HG03469 (cell line): ENCODE measurements at regions not wholly inside any gene's neighbourhood (a gene's known extent, or its start where the extent isn't known, plus 50 kb on each side); places are given as distances from the start of the nearest gene placed in this dataset.

ENCODE experiments used
- ATAC-seq: cut with Tn5 transposase; IDR thresholded peaks from one replicate; pipeline ENCODE4 v1.9.1; 2021; ENCODE audit warnings: mild to moderate bottlenecking, moderate library complexity, moderate number of reproducible peaks; ENCODE audit not compliant: unreplicated experiment

DNA sequence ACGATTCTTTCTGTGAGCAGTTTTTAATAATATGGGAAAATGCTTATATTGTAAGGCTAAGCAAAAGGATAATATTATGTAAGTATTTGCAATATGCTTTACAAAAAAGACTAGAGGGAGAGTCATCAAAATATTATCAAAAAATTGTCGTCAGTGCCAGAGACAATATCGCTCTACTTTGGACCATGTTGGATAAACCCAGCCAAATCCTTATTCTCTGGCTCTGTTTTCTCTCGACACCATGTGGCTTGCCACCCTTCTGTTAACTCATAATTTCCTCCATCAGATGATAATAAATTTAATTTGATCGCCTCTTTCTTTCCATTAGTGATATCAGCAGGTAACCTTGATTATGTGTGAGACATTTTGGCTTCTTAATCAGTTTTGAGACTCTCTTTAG lies 129.9 kb downstream of the CDC42EP3 start:
- ATAC-seq = no peak

DNA sequence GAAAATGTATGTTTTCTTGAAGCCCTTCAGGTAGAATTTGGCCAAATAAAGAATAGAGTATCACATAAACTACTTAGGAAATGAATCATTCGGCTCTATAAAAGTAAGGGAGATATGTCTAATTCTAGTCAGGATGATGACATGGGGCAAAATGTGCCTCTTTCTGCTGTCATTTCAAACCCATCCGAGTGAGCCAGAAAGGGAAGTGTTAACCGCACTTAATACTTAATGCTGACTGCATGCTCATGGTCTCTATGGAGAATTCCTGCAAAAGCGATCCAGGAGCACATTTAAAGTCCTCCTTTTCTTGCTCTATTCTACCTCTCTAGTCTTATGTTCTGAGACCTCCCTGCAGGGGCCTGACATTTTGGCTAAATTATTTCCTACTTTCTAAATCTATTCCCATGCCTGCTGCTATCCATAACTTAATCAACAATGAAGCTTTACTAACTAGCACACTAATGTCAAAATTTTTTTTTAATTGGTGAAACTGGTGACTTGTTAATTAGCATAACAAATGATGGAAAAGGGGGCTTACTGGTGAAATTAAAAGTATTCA lies 127.4 kb downstream of the CDC42EP3 start:
- no peak for ATAC-seq

DNA sequence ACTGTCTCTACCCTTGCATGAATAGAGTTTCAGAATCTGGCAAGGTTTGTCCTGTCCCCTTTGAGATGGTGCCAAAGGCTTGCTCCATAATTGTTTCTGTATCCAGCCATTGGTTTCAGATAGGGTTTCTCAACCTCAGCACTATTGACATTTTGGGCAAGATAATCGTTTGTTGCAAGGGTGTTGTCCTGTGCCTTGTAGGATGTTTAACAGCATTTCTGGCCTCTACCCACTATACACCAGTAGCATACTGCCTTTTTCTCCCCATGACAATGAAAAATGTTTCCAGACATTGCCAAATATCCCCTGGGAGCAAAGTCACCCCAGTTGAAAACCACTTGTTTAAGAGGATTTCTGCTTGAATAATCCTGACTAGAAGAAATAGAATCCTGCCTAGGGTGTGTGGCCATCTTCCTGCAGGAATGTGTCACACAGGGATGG lies 126.8 kb downstream of the CDC42EP3 start:
- no peak for ATAC-seq

DNA sequence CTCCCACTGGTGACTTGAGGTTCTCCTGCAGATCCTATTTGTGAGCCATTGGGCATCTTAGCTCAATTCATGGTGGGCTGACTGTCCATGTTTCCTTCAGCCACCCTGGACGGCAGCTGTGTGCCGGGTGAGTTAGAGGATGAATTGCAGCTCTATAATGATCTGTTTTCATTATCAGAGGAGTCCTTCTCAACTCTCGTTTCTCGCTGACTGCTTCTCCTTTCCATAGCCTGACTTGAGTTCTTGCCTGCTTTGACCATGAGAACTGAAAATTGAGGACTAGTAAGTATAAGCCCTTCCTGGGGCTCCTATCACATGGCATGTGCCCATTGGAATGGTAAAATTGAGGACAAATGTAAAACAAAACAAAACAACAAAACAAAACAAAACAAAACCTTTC lies 121.8 kb downstream of the CDC42EP3 start:
- ATAC-seq = no peak

DNA sequence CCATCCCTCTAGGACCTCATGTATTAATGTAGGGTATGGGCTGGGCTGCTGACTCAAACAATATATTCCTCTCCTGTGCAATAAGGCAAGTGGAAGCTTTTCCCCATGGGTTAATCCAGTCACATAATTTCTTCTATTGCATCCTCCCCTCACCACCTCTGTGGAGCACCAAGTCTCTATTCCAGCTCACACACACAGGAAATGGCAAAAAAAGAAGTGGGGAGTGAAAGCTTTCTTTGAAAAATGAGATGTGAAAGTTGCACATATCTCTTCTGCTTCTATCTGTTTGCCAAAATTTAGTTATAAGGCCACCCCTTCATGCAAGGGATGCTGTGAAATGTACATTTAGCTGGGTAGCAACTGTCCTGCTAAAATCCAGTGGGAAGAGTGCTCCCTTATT lies 121.3 kb downstream of the CDC42EP3 start:
- no peak for ATAC-seq

DNA sequence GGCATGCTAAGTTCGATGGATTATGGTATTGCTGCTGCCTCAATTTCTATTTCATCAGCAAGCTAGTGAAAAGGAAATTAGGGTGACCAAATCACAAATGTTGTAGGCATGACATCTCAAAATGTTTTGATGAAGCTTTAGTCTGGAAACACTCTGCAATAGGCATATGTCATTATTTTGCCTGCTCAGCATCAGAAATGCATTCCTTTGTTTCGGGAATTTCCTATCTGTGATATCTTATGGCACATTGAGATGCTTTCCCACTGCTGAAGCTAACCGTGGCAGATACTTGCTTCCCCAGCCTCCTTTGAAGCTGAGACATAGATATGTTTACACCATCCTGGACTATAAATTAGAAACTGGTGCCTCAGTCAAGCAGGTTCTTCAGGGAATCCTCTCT lies 119.7 kb downstream of the CDC42EP3 start:
- ATAC-seq = no peak

DNA sequence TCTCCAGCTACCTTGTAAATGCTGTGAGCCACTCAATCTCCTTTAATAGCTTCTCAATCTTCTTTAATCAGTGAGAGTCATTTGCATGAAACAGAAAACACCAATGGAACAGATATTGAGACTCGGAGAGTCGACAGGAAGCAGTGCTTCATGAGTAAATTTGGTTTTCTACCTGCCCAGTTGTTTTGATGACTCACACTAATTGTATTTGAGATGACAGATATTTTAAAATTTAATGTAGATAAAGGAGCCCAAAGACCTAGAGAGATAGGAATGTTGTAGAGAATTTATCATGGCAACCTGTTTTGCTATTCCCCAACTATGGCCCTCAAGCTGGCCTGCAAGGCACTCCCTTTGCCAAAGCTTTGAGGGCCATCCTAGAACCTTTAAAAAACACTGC lies 119.1 kb downstream of the CDC42EP3 start:
- ATAC-seq = no peak

DNA sequence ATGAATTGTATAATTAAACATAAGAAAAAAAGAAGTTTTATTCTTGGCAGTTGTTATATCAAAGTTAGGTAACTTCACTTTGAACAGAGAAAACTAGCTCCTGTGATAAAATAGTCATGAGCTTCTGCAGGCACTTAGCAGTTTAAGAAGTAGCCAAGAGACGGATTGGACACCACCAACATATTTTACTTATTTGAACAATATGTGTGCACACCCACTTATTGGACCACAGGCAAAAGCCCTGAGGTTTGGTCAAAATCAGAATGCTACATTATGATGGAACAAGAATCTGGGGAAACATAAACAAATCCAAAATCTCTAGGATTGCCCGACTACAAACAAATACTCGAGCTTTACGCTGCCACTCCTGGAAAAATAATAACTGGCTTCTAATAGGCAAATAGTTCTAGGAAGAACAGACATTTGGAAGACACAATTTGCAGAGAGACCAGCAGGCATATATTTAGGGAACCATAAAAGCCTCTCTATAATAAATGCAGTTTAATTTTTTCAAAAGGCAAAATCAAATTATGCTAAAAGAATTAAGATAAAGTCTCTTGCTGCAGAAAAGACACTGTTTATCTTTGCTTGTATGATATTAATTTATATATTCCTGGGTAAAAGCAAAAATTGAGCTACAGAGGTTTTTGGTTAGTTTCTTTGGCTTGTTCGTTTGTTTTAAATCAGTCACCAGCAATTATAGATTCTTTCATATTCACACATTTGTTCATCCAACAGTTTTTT lies 117.9 kb downstream of the CDC42EP3 start:
- ATAC-seq = no peak

DNA sequence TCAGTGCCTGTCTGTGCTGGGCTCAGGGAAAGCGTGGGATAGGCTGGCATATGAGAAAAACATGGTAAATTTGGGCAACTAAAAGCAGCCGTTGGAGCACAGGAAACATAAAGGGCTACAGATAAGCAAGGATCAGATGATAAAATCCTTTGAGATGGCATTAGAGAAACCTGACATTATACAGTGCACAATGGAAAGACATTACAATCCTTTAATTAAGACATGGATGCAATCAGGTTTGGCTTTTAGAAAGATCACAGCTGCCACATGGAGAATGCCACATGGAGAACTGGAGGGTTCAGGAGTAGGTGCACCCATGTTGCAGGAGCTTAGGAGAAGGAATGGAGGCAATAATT lies 117.3 kb downstream of the CDC42EP3 start:
- no peak for ATAC-seq

DNA sequence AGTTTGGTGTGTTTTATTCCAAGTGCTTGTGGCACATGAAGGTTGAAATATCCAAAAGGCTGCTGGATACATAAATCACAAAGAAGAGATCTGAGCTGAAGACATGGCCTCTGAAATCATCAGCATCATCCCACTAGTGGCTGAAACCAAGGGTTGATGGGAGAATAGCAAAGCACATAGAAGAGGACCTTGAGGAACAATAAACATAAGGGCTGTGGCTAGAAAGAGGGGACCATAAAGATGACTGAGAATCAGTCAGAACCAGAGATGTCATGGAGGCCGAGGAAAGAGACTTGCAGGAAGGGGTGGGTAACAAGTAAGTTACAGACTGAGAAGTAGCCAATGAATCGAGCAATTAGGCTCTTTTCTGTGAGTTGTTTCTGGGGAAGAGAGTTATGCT lies 116.8 kb downstream of the CDC42EP3 start:
- no peak for ATAC-seq

DNA sequence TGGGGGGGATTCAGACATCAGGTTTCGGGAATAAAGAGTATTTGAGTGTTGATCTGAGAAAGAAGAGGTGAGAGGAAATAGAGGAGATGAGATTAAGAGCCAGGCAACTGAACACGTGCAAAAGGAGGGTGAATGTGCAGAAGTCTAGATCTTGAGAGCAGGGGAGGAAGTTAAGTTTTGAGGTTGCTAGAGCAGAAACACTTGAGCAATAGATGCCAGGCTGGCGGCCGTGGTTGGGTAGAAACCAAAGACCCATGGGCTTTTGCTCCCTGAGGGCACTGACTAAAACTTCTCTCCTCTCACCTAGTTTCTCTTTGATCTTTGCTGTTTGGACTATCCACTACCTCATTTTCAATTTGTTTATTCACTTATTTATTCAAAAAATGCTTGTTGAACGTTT lies 116.0 kb downstream of the CDC42EP3 start:
- ATAC-seq = peak; percentile 38

DNA sequence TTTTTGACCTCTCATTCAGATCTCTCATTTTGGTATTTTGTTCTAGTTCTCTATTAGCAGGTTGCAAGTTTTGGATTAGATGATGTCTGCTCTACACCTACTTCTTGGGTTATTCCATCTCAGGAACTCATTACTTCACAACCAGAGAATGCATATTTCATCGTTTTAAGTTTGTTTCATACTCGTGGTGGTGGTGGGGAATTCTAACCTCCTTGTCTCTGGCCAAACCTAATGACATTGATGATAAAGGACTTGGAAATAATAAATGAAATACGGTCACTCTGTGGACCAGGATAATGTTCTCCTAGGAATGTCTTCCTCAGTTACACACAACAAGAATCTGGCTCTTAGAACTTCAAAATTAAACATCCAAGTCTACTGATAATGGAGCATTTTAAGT lies 115.2 kb downstream of the CDC42EP3 start:
- no peak for ATAC-seq

DNA sequence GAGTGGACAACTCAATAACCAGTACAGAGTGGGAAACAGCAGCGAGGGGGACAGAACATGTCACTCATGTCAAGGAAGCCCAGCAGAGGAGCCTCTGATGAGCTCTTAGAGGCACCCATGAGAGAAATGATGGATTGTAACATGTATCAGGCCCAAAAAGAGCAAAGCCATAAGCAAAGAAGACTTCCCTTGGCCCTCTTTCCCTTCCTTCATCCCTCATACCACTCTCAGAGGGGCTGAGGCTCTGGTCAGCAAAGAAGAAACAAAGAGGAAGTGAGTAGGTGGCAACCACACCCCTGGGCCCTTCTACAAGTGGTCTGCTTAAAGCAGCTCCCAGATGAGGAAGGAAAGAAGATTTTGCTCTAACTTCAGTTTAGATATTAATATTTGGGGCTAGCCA lies 112.8 kb downstream of the CDC42EP3 start:
- peak; percentile 50 for ATAC-seq

DNA sequence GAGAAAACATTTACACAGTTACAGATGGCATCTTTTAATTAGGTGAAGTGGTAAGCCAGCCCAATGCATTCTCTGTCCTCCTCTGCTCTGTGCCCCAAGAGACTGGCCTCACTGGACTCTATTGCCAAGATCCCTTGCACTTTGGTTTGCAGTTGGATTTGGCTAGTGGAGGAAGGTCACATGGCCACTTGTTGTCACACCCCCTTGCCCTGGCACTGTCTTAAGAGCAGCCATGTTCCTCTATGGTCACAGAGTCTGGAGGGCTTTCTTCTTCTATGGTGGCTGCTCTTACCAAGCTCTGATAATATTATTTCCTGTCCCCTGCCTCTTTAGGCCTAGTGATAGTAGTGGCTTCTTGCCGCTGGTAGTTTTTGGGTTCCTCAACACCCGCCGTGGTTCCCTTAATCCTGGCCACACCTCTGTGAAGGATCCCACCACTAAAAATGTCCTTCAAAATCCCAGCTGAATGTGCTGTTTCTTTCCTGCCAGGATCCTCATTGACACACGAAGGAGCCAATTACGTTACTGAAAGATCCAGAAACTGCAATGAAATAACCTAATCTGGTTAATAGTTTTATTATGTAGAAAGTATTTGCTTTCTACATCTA lies 111.1 kb downstream of the CDC42EP3 start:
- ATAC-seq = no peak

DNA sequence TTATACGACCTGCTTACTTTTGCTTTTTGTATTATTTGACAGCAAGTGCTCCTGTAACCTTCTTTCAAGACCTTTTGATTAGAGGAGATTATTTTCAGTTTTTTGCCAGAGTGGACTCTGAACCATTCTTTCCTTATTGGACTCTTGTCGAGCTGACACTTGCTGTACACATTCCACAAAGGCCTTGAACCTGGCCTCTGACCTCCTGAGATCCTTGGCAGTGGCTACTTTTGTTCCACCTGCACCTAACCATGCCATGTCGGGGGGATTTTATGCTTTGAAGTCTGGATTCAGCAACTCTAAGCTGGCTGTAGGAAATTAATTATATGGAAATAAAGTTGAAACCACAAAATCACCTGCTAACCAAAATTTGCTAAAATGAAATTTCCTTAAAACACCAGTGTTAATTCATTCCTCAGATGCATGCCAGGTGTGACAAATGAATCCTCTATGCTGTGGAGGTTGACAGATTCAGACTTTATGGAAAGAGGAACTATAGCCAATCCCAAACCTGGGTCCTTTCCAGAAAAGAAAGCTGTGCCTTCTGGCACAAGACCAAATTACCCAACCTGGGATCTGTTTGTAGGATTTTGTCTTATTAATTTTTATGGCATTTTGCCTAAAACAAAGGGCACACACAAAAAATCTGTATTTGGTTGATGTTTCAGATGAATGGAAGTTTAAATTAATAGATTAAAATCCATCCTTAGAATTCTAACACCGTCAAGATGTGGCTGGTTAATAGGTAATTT lies 110.4 kb downstream of the CDC42EP3 start:
- ATAC-seq = no peak

DNA sequence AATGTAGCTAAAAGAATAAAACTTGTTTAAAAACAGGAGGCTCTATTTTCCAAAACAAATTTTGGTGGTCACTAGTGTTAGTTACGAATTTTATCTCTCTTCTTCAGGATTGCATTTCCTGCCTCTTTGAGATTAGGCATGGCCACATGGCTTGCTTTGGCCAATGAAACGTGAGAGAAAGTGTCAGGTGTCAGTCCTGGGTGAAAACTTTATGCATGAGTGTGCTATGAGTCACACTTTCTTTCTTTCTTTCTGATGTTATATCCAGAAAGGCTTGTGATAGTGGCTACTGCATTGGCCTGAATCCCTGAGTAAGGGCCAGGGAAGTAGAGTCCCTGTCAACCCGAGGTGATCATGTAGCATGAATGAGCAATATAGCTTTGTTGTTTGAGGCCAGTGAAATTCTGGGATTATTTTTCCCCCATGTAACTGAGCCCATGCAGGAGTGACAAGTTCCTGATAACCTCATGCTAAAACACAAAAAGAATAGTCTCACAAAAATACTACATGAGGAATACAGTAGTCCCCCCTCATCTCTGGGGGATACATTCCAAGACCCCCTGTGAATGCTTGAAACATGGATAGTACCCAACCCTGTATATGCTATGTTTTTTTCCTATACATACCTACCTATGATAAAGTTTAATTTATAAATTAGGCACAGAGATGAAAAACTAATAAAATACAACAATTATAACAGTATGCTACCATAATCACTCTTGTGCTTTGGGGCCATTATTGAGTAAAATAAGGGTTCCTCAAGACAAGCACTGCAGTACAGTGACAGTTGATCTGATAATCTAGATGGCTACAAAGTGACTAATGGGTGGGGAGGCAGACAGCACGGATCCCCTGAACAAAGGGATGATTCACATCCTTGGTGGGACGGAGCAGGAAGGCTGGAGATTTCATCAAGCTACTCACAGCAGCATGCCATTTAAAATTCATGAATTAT lies 109.5 kb downstream of the CDC42EP3 start:
- peak; percentile 49 for ATAC-seq

DNA sequence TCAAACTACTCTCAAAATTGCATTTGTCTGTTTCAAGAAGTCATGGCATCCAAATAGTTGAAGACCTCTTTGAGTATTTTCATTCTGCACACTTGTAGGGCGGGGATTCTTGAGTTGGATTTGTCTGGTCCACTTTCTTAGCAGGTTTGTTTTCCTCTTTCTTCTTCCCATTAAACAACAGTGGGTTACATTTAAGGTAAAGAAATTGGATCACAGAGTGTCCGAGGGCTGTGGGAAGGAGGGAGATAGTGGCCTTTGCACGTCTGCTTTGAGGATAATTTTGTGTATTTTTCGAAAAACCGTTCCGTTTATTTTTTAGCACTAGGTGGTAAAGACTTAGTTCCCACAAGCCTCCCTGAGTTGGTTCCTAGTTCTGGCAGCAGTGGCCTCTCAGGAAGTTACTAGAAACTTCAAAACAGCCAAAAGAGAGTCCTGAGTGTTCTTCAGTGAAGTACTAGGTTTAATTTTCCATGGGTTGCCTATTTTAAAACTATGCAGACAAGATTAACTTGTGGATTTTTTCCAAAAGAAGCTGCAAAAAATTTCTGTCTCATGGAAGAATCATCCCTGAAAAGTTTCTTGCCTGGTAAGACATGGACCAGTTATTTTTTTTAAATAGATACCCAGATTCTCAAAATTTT lies 107.9 kb downstream of the CDC42EP3 start:
- ATAC-seq = no peak

DNA sequence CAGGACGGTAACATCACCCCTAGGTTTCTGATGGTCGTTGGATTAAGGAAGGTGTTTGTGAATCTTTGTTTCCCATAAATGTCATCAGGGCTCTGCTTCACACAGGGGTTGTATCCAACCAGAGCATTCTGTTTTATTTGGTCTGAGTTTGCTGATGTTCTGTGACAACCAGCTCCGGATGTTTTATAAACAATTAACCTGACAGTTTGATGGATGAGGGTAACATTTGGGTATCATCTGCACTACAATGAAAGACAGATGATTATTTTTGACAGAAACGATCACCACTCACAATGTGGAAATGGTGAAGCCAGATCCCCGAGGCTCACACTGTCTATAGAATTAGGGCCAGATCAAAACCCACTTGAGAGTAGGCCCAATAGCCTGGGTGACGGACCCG lies 107.1 kb downstream of the CDC42EP3 start:
- no peak for ATAC-seq

DNA sequence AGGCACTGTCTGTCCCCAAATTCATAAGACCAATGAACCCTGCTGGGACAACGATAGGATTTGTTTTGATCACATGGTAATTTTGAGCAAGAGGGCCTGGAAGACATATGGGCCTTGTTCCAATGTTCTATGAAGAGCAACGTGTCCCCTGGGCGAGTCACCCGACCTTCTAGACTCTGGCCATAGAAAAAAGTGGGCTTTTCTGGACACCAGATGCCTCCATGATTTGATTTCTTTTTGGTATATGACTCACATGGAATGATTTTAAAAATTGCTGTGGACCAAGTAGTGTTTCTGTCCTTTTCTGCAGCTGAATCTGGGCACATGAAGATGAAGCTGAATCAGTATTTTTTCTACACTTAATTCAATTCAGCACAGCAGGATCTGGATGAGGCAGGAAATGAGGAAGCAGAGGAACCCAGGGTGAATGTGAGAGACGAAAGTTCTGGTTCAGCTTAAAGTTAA lies 104.9 kb downstream of the CDC42EP3 start:
- no peak for ATAC-seq

DNA sequence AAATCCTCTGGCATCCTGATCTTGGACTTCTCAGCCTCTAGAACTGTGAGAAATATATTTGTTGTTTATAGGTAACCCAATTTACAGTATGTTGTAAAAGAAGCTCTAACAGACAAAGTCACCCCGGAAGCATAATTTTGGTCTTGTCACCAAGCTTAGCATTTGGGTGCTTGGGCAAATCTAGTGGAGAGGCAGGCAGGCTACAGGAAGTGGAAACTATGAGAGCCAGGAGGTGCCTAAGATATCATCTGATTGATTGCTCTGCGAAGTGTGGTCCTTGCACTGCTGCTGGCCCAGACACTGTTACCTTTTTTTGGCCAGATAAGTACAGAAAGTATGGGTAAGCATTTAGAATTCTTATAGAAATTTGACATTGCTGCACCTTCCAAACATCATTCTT lies 102.9 kb downstream of the CDC42EP3 start:
- no peak for ATAC-seq
